ENCODE measurements at regions not wholly inside any gene's neighbourhood (a gene's known extent, or its start where the extent isn't known, plus 50 kb on each side); places are given as distances from the start of the nearest gene placed in this dataset.
"Not testable (repeated sequence)": the region's sequence is repeated elsewhere in the genome, so short reads cannot be mapped to it uniquely, and the experiment has no call there.

- no peak overlapping the region for H3K4me3 Mint-ChIP-seq
- no peaks in the 10 kb centered on the region for H3K4me1 Mint-ChIP-seq (ENCODE audit: low read depth)
- H3K9me3 Mint-ChIP-seq = no peaks in the 10 kb centered on the region
- Histone ChIP-seq H3K36me3 (ENCODE audit: insufficient read depth, low read length) (no peaks in the 10 kb centered on the region), H3K4me3 (ENCODE audit: low read length) (no peak overlapping the region), H3K27ac (ENCODE audit: low read depth in 1 of 2, low read length in 2 of 2) (no peak overlapping the region), H3K4me1 (ENCODE audit: insufficient read depth, low read length) (no peaks in the 10 kb centered on the region), H3K27me3 (ENCODE audit: control insufficient read depth in 1 of 2, insufficient read depth in 2 of 2, low read length in 2 of 2) (no peaks in the 10 kb centered on the region), H3K9me3 (ENCODE audit: control insufficient read depth in 1 of 2, insufficient read depth in 1 of 2, low read length in 2 of 2) (no peaks in the 10 kb centered on the region)
- H3K36me3 Mint-ChIP-seq (ENCODE audit: low read depth) = no peaks in the 10 kb centered on the region
- DNase-seq = no peak
- TF ChIP-seq CTCF (IDR thresholded peaks at IDR 0.05) = no peak
- H3K27ac Mint-ChIP-seq = no peak overlapping the region
- no peak for ATAC-seq (ENCODE audit: poor library complexity)
- ChIA-PET CTCF (interaction anchor here (0.6 kb wide), 1 partner anchor 18 kb away, joined by 3 read pairs; no protein-coding TSS in a partner anchor), POLR2A (no interaction called here)
- no peaks in the 10 kb centered on the region for H3K27me3 Mint-ChIP-seq
- intact Hi-C loops (cut with DNase I, micrococcal nuclease) = no loop called here
Observed at GRCh38 chr4:173461170-173461569, 62.3 kb upstream of the SCRG1 start.

GRCh38 chr4:173459857-173460256, 60.9 kb upstream of the SCRG1 start:
- H3K27ac Mint-ChIP-seq = no peak overlapping the region
- no peaks in the 10 kb centered on the region for H3K9me3 ChIP-seq (ENCODE audit: control insufficient read depth in 1 of 2, insufficient read depth in 1 of 2, low read length in 2 of 2)
- intact Hi-C loops (cut with DNase I, micrococcal nuclease) = no loop called here
- H3K4me1 Mint-ChIP-seq (ENCODE audit: low read depth) = no peaks in the 10 kb centered on the region
- H3K27ac ChIP-seq (ENCODE audit: low read depth in 1 of 2, low read length in 2 of 2) = no peak overlapping the region
- H3K27me3 Mint-ChIP-seq = no peaks in the 10 kb centered on the region
- H3K4me3 Mint-ChIP-seq = no peak overlapping the region
- ATAC-seq (ENCODE audit: poor library complexity) (no peak), DNase-seq (no peak)
- H3K4me1 ChIP-seq (ENCODE audit: insufficient read depth, low read length) = no peaks in the 10 kb centered on the region
- no peaks in the 10 kb centered on the region for H3K36me3 Mint-ChIP-seq (ENCODE audit: low read depth)
- H3K27me3 ChIP-seq (ENCODE audit: control insufficient read depth in 1 of 2, insufficient read depth in 2 of 2, low read length in 2 of 2) = no peaks in the 10 kb centered on the region
- ChIA-PET CTCF (no interaction called here), POLR2A (no interaction called here)
- no peak for TF ChIP-seq CTCF (IDR thresholded peaks at IDR 0.05)
- H3K9me3 Mint-ChIP-seq = no peaks in the 10 kb centered on the region
- no peak overlapping the region for H3K4me3 ChIP-seq (ENCODE audit: low read length)
- no peaks in the 10 kb centered on the region for H3K36me3 ChIP-seq (ENCODE audit: insufficient read depth, low read length)

- Histone ChIP-seq H3K27me3 (ENCODE audit: control insufficient read depth in 1 of 2, insufficient read depth in 2 of 2, low read length in 2 of 2) (no peaks in the 10 kb centered on the region), H3K27ac (ENCODE audit: low read depth in 1 of 2, low read length in 2 of 2) (no peak overlapping the region), H3K9me3 (ENCODE audit: control insufficient read depth in 1 of 2, insufficient read depth in 1 of 2, low read length in 2 of 2) (no peaks in the 10 kb centered on the region), H3K4me1 (ENCODE audit: insufficient read depth, low read length) (no peaks in the 10 kb centered on the region), H3K36me3 (ENCODE audit: insufficient read depth, low read length) (no peaks in the 10 kb centered on the region), H3K4me3 (ENCODE audit: low read length) (no peak overlapping the region)
- no peak for TF ChIP-seq CTCF (IDR thresholded peaks at IDR 0.05)
- intact Hi-C loops (cut with DNase I, micrococcal nuclease) = no loop called here
- H3K27ac Mint-ChIP-seq = no peak overlapping the region
- POLR2A ChIA-PET = no interaction called here
- CTCF ChIA-PET = no interaction called here
- no peaks in the 10 kb centered on the region for H3K36me3 Mint-ChIP-seq (ENCODE audit: low read depth)
- no peaks in the 10 kb centered on the region for H3K9me3 Mint-ChIP-seq
- no peaks in the 10 kb centered on the region for H3K4me1 Mint-ChIP-seq (ENCODE audit: low read depth)
- H3K27me3 Mint-ChIP-seq = no peaks in the 10 kb centered on the region
- ATAC-seq (ENCODE audit: poor library complexity) (no peak), DNase-seq (no peak)
- H3K4me3 Mint-ChIP-seq = no peak overlapping the region
Observed at GRCh38 chr4:173457893-173458292, 59.0 kb upstream of the SCRG1 start.

- CTCF ChIA-PET; DNase-seq; H3K27ac ChIP-seq (ENCODE audit: low read depth in 1 of 2, low read length in 2 of 2); H3K27me3 ChIP-seq (ENCODE audit: control insufficient read depth in 1 of 2, insufficient read depth in 2 of 2, low read length in 2 of 2); POLR2A ChIA-PET; ATAC-seq (ENCODE audit: poor library complexity); H3K9me3 Mint-ChIP-seq; H3K4me3 ChIP-seq (ENCODE audit: low read length); H3K4me3 Mint-ChIP-seq; H3K4me1 Mint-ChIP-seq (ENCODE audit: low read depth); H3K4me1 ChIP-seq (ENCODE audit: insufficient read depth, low read length); H3K27ac Mint-ChIP-seq; H3K27me3 Mint-ChIP-seq; H3K36me3 Mint-ChIP-seq (ENCODE audit: low read depth); intact Hi-C loops (cut with DNase I, micrococcal nuclease); H3K36me3 ChIP-seq (ENCODE audit: insufficient read depth, low read length); H3K9me3 ChIP-seq (ENCODE audit: control insufficient read depth in 1 of 2, insufficient read depth in 1 of 2, low read length in 2 of 2): not testable (repeated sequence)
Observed at GRCh38 chr4:173451435-173451834, 52.5 kb upstream of the SCRG1 start.
